Peyer's patch (tissue), 4 donors: ENCODE measurements at regions not wholly inside any gene's neighbourhood (a gene's known extent, or its start where the extent isn't known, plus 50 kb on each side); places are given as distances from the start of the nearest gene placed in this dataset.

Experiments used
- DNase-seq, 3 donors: peaks; one replicate each; pipeline ENCODE4 v3.0.0-alpha.2; 2017 to 2019
- H3K27ac ChIP-seq, 4 donors: fragments of 200-600 bp; sonication (generic); one replicate each; pipeline ENCODE4 v1.5.1; 2016 to 2019
- H3K27me3 ChIP-seq, 2 donors: fragments of 200-600 bp; sonication (generic); one replicate each; pipeline ENCODE4 v1.5.1; 2019
- H3K36me3 ChIP-seq, 3 donors: fragments of 200-600 bp; sonication (generic); one replicate each; pipeline ENCODE4 v1.5.1; 2016 to 2019
- H3K4me1 ChIP-seq, 4 donors: fragments of 200-600 bp; sonication (generic); one replicate each; pipeline ENCODE4 v1.5.1; 2016 to 2019
- H3K4me3 ChIP-seq, 4 donors: fragments of 200-600 bp; sonication (generic); 1 replicate in 3 of 4; 2 replicates in 1 of 4; pipeline ENCODE4 v1.5.1; 2016 to 2019; ENCODE audit warnings: mild to moderate bottlenecking in 1 of 4
- H3K9me3 ChIP-seq, 4 donors: fragments of 200-600 bp; sonication (generic); one replicate each; pipeline ENCODE4 v1.5.1; 2016 to 2019; ENCODE audit warnings: mild to moderate bottlenecking in 1 of 4
- CTCF ChIP-seq, 6 experiments: fragments of 450-650 bp in 4 of 6; fragments of 200-600 bp in 2 of 6; sonication (generic) in 1 of 6; IDR thresholded peaks; one replicate each; pipeline ENCODE4 v1.5.1; 2017 to 2019; ENCODE audit warnings: antibody characterized with exemption in 6 of 6, mild to moderate bottlenecking in 3 of 6, moderate library complexity in 1 of 6
- POLR2A ChIP-seq, 2 donors: fragments of 450-650 bp; IDR thresholded peaks; one replicate each; pipeline ENCODE4 v1.5.1; 2017; ENCODE audit warnings: antibody characterized with exemption in 2 of 2, mild to moderate bottlenecking in 2 of 2, moderate library complexity in 2 of 2

- Histone ChIP-seq H3K36me3 (no peaks in the 10 kb centered on the region), H3K9me3 (no peaks in the 10 kb centered on the region), H3K27me3 (no peaks in the 10 kb centered on the region), H3K4me3 (no peak overlapping the region), H3K27ac (no peak overlapping the region), H3K4me1 (no peaks in the 10 kb centered on the region)
- DNase-seq, result no peak
- TF ChIP-seq POLR2A (IDR thresholded peaks at IDR 0.05) (no peak), CTCF (IDR thresholded peaks at IDR 0.05) (no peak)
These were observed 160.2 kb upstream of the KAZN start for GRCh38 chr1:14438127-14438769.

DNA sequence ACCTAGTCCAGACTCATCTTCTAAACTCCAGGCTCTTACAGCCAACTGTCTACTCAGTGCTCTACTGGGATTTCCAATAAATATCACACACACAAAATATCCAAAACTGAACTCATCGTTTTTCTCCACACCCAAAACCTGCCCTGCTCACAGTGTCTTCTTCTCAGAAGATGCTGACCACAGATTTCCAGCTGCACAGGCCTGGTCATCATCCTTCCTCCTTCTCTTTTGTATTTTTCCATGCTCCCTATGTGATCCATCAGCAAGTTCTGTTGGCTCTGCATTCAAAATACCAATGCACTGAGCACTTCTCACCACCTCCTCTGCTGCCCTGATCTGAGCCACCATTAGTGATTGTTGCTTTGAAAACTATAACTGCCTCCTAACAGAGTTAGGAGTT is 159.5 kb upstream of the KAZN start:
- no peaks in the 10 kb centered on the region for H3K4me1 ChIP-seq
- no peak for DNase-seq
- no peaks in the 10 kb centered on the region for H3K9me3 ChIP-seq
- H3K36me3 ChIP-seq, result no peaks in the 10 kb centered on the region
- TF ChIP-seq CTCF (IDR thresholded peaks at IDR 0.05), result no peak
- TF ChIP-seq POLR2A (IDR thresholded peaks at IDR 0.05), result no peak
- H3K27me3 ChIP-seq, result no peaks in the 10 kb centered on the region
- no peak overlapping the region for H3K27ac ChIP-seq
- H3K4me3 ChIP-seq, result no peak overlapping the region

- DNase-seq, result no peak
- H3K27ac ChIP-seq, result no peak overlapping the region
These were observed 158.3 kb upstream of the KAZN start for GRCh38 chr1:14440166-14440565.

GRCh38 chr1:14440731-14441130 is 157.8 kb upstream of the KAZN start:
- no peak overlapping the region for H3K4me3 ChIP-seq
- no peaks in the 10 kb centered on the region for H3K27me3 ChIP-seq
- no peaks in the 10 kb centered on the region for H3K4me1 ChIP-seq
- TF ChIP-seq CTCF (IDR thresholded peaks at IDR 0.05) (no peak), POLR2A (IDR thresholded peaks at IDR 0.05) (no peak)
- no peaks in the 10 kb centered on the region for H3K36me3 ChIP-seq
- H3K9me3 ChIP-seq, result no peaks in the 10 kb centered on the region
- DNase-seq, result no peak
- H3K27ac ChIP-seq, result no peak overlapping the region

More at GRCh38 chr1:14440166-14440565, 158.3 kb upstream of the KAZN start:
- Histone ChIP-seq H3K4me1 (no peaks in the 10 kb centered on the region), H3K4me3 (no peak overlapping the region), H3K27me3 (no peaks in the 10 kb centered on the region), H3K36me3 (no peaks in the 10 kb centered on the region), H3K9me3 (no peaks in the 10 kb centered on the region)
- no peak for TF ChIP-seq POLR2A (IDR thresholded peaks at IDR 0.05)
- TF ChIP-seq CTCF (IDR thresholded peaks at IDR 0.05), result no peak

DNA sequence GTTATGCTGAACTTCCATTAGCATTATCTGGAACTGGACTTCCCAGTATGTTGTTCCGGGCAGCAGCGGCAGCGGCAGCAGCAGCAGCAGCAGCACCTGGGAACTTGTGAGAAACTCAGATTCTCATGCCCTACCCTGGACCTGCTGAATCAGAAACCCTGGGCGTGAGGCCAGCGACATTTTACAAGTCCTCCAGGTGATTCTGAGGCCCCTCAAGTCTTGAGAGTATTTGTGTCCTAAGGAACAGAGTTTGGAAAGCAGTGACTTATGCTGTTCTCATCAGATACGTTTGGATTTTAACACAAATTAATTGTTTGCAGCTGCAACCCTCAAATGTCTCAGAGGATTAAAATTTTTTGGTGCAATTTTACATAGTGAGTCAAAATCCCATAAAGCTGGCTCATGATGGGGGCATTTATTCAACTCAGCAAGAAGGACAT is 157.2 kb upstream of the KAZN start:
- H3K4me3 ChIP-seq, result no peak overlapping the region
- no peaks in the 10 kb centered on the region for H3K9me3 ChIP-seq
- no peaks in the 10 kb centered on the region for H3K36me3 ChIP-seq
- no peak for DNase-seq
- H3K27ac ChIP-seq, result no peak overlapping the region
- H3K4me1 ChIP-seq, result no peaks in the 10 kb centered on the region
- H3K27me3 ChIP-seq, result no peaks in the 10 kb centered on the region
- no peak for TF ChIP-seq POLR2A (IDR thresholded peaks at IDR 0.05)
- TF ChIP-seq CTCF (IDR thresholded peaks at IDR 0.05), result no peak

DNA sequence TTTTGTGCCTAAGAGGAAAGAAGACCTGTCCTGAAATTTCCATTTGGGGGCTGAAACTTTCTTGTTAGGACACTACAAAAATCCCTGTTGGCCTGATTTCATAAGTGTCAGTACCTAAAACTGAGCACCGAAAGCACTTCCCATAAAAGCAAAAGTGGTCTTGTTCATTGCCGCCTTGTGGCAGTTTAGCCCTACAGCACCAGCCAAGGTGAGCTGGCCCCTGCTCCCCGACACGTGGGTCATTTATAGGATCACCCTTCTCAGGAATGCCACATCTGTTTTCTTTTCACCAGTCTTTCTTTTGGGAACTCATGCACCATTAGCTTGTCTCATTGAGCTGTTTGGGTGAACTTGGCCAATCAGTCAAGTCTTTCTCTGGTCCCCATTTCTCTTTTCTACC is 155.8 kb upstream of the KAZN start:
- Histone ChIP-seq H3K4me1 (no peaks in the 10 kb centered on the region), H3K4me3 (no peak overlapping the region), H3K9me3 (no peaks in the 10 kb centered on the region), H3K36me3 (no peaks in the 10 kb centered on the region), H3K27ac (no peak overlapping the region), H3K27me3 (no peaks in the 10 kb centered on the region)
- TF ChIP-seq POLR2A (IDR thresholded peaks at IDR 0.05) (no peak), CTCF (IDR thresholded peaks at IDR 0.05) (no peak)
- no peak for DNase-seq
